ENCODE measurements at regions not wholly inside any gene's neighbourhood (a gene's known extent, or its start where the extent isn't known, plus 50 kb on each side); places are given as distances from the start of the nearest gene placed in this dataset.

GRCh38 chr3:168485936-168486335, 390.2 kb upstream of the GOLIM4 start:
- TF ChIP-seq CTCF (IDR thresholded peaks at IDR 0.05; ENCODE audit: poor library complexity, severe bottlenecking) (no peak), POLR2AphosphoS5 (IDR thresholded peaks at IDR 0.05) (no peak), RAD21 (conservative IDR thresholded peaks at IDR 0.05) (no peak), EP300 (conservative IDR thresholded peaks at IDR 0.05; ENCODE audit: poor library complexity, severe bottlenecking) (no peak), SMC3 (conservative IDR thresholded peaks at IDR 0.05; ENCODE audit: poor library complexity) (no peak), EZH2 (IDR thresholded peaks at IDR 0.05; ENCODE audit: borderline replicate concordance, insufficient read depth, low read length, poor library complexity, severe bottlenecking) (no peak), TAF1 (IDR thresholded peaks at IDR 0.05; ENCODE audit: low read depth) (no peak), REST (IDR thresholded peaks at IDR 0.05; ENCODE audit: borderline replicate concordance) (no peak), MXI1 (conservative IDR thresholded peaks at IDR 0.05; ENCODE audit: poor library complexity, severe bottlenecking) (no peak)
